ENCODE measurements at regions not wholly inside any gene's neighbourhood (a gene's known extent, or its start where the extent isn't known, plus 50 kb on each side); places are given as distances from the start of the nearest gene placed in this dataset.

DNA sequence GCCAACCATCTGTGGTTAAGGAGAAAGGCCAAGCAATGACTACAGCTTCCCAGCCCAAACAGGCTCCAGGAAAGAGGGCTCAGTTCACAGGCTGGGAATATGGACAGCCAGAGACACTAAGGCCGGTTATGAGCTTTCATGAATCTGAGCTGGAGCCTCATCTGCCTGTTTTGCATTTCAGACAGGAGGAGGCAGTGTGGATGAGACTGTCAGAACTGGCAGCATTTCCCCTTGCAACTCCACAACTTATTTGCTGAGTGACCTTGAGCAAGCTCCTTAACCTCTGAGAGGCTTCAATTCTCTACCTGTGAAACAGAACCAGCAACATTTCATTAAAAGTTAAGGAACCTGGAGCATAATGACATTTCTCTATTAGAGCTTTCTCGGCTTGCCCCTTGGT lies 264.0 kb downstream of the ETS1 start:
- no peak overlapping the region for H2AFZ ChIP-seq
- no peaks in the 10 kb centered on the region for H3K27me3 ChIP-seq (ENCODE audit: insufficient read depth)
- no peak overlapping the region for H3K4me2 ChIP-seq
- H3K36me3 ChIP-seq (ENCODE audit: insufficient read depth), result no peaks in the 10 kb centered on the region
- Mint-ChIP-seq H3K36me3 (ENCODE audit: low read depth) (no peaks in the 10 kb centered on the region), H3K9me3 (no peaks in the 10 kb centered on the region; the same call in 2 of the 3 replicates), H3K4me3 (no peak overlapping the region), H3K27ac (no peak overlapping the region), H3K4me1 (no peaks in the 10 kb centered on the region), H3K27me3 (ENCODE audit: insufficient read depth, low read depth, poor library complexity) (peaks cover 2% of the 10 kb centered on the region)
- no peaks in the 10 kb centered on the region for H3F3A ChIP-seq (replicated peaks; ENCODE audit: low read depth)
- no peak overlapping the region for H3K27ac ChIP-seq (ENCODE audit: low read depth)
- H4K20me1 ChIP-seq (replicated peaks; ENCODE audit: insufficient read depth), result no peaks in the 10 kb centered on the region
- H3K9me2 ChIP-seq (ENCODE audit: insufficient read depth), result no peaks in the 10 kb centered on the region
- ATAC-seq, result peak; percentile 31; the same call in 2 of the 3 replicates
- peak; percentile 24 for DNase-seq (ENCODE audit: low spot score)
- H3K4me3 ChIP-seq, result no peak overlapping the region
- H3K4me1 ChIP-seq (ENCODE audit: insufficient read depth), result no peaks in the 10 kb centered on the region
- no peaks in the 10 kb centered on the region for H3K79me2 ChIP-seq (replicated peaks; ENCODE audit: insufficient read depth)
- TF ChIP-seq JUNB (IDR thresholded peaks at IDR 0.05; ENCODE audit: unreplicated experiment) (no peak), ZNF114 (CRISPR knock-in tag; IDR thresholded peaks at IDR 0.05) (no peak), EZH2 (IDR thresholded peaks at IDR 0.05; ENCODE audit: low read depth, unreplicated experiment) (no peak), EZH2phosphoT487 (IDR thresholded peaks at IDR 0.05; ENCODE audit: unreplicated experiment) (no peak)
- TF ChIP-seq, protein P1, sequence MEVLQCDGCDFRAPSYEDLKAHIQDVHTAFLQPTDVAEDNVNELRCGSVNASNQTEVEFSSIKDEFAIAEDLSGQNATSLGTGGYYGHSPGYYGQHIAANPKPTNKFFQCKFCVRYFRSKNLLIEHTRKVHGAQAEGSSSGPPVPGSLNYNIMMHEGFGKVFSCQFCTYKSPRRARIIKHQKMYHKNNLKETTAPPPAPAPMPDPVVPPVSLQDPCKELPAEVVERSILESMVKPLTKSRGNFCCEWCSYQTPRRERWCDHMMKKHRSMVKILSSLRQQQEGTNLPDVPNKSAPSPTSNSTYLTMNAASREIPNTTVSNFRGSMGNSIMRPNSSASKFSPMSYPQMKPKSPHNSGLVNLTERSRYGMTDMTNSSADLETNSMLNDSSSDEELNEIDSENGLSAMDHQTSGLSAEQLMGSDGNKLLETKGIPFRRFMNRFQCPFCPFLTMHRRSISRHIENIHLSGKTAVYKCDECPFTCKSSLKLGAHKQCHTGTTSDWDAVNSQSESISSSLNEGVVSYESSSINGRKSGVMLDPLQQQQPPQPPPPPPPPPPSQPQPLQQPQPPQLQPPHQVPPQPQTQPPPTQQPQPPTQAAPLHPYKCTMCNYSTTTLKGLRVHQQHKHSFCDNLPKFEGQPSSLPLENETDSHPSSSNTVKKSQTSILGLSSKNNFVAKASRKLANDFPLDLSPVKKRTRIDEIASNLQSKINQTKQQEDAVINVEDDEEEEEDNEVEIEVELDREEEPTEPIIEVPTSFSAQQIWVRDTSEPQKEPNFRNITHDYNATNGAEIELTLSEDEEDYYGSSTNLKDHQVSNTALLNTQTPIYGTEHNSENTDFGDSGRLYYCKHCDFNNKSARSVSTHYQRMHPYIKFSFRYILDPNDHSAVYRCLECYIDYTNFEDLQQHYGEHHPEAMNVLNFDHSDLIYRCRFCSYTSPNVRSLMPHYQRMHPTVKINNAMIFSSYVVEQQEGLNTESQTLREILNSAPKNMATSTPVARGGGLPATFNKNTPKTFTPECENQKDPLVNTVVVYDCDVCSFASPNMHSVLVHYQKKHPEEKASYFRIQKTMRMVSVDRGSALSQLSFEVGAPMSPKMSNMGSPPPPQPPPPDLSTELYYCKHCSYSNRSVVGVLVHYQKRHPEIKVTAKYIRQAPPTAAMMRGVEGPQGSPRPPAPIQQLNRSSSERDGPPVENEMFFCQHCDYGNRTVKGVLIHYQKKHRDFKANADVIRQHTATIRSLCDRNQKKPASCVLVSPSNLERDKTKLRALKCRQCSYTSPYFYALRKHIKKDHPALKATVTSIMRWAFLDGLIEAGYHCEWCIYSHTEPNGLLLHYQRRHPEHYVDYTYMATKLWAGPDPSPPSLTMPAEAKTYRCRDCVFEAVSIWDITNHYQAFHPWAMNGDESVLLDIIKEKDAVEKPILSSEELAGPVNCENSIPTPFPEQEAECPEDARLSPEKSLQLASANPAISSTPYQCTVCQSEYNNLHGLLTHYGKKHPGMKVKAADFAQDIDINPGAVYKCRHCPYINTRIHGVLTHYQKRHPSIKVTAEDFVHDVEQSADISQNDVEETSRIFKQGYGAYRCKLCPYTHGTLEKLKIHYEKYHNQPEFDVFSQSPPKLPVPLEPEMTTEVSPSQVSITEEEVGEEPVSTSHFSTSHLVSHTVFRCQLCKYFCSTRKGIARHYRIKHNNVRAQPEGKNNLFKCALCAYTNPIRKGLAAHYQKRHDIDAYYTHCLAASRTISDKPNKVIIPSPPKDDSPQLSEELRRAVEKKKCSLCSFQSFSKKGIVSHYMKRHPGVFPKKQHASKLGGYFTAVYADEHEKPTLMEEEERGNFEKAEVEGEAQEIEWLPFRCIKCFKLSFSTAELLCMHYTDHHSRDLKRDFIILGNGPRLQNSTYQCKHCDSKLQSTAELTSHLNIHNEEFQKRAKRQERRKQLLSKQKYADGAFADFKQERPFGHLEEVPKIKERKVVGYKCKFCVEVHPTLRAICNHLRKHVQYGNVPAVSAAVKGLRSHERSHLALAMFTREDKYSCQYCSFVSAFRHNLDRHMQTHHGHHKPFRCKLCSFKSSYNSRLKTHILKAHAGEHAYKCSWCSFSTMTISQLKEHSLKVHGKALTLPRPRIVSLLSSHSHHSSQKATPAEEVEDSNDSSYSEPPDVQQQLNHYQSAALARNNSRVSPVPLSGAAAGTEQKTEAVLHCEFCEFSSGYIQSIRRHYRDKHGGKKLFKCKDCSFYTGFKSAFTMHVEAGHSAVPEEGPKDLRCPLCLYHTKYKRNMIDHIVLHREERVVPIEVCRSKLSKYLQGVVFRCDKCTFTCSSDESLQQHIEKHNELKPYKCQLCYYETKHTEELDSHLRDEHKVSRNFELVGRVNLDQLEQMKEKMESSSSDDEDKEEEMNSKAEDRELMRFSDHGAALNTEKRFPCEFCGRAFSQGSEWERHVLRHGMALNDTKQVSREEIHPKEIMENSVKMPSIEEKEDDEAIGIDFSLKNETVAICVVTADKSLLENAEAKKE (CRISPR knock-in tag; IDR thresholded peaks at IDR 0.05), result no peak
- TF ChIP-seq, protein P2, sequence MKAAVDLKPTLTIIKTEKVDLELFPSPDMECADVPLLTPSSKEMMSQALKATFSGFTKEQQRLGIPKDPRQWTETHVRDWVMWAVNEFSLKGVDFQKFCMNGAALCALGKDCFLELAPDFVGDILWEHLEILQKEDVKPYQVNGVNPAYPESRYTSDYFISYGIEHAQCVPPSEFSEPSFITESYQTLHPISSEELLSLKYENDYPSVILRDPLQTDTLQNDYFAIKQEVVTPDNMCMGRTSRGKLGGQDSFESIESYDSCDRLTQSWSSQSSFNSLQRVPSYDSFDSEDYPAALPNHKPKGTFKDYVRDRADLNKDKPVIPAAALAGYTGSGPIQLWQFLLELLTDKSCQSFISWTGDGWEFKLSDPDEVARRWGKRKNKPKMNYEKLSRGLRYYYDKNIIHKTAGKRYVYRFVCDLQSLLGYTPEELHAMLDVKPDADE (IDR thresholded peaks at IDR 0.05), result no peak
- TF ChIP-seq, protein P3, sequence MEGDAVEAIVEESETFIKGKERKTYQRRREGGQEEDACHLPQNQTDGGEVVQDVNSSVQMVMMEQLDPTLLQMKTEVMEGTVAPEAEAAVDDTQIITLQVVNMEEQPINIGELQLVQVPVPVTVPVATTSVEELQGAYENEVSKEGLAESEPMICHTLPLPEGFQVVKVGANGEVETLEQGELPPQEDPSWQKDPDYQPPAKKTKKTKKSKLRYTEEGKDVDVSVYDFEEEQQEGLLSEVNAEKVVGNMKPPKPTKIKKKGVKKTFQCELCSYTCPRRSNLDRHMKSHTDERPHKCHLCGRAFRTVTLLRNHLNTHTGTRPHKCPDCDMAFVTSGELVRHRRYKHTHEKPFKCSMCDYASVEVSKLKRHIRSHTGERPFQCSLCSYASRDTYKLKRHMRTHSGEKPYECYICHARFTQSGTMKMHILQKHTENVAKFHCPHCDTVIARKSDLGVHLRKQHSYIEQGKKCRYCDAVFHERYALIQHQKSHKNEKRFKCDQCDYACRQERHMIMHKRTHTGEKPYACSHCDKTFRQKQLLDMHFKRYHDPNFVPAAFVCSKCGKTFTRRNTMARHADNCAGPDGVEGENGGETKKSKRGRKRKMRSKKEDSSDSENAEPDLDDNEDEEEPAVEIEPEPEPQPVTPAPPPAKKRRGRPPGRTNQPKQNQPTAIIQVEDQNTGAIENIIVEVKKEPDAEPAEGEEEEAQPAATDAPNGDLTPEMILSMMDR (conservative IDR thresholded peaks at IDR 0.05; ENCODE audit: low read depth in 2 of 2), result peak; percentile 26 to 55; a peak in 3 of 4 replicates

Measured in GM23338 (cell line).